ENCODE measurements at regions not wholly inside any gene's neighbourhood (a gene's known extent, or its start where the extent isn't known, plus 50 kb on each side); places are given as distances from the start of the nearest gene placed in this dataset.

DNA sequence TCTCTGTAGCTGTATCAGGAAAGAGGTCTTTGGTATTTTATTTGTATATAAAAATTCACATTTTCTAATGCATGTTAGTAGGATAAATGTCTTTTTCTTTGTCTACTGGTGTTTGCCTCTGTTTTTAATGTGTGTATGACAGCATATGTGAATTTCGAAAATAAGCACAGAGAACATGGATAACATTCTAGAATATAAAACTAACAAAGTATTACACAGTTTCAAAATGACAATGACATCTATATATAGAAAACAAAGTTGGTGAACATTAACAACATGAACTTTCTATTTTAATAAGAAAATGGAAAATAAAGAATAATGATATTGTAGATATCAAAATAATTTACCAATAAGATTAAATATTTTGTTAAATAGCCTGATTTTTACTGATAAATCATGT, 608.0 kb downstream of the COL12A1 start (continued):
- TF ChIP-seq, protein P1, sequence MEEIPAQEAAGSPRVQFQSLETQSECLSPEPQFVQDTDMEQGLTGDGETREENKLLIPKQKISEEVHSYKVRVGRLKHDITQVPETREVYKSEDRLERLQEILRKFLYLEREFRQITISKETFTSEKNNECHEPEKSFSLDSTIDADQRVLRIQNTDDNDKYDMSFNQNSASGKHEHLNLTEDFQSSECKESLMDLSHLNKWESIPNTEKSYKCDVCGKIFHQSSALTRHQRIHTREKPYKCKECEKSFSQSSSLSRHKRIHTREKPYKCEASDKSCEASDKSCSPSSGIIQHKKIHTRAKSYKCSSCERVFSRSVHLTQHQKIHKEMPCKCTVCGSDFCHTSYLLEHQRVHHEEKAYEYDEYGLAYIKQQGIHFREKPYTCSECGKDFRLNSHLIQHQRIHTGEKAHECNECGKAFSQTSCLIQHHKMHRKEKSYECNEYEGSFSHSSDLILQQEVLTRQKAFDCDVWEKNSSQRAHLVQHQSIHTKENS (CRISPR knock-in tag; IDR thresholded peaks at IDR 0.05): no peak
- TF ChIP-seq ZBTB8A (IDR thresholded peaks at IDR 0.05; ENCODE audit: partially characterized antibody) (no peak), ZNF76 (CRISPR knock-in tag; IDR thresholded peaks at IDR 0.05; ENCODE audit: borderline replicate concordance) (no peak), JUNB (CRISPR knock-in tag; conservative IDR thresholded peaks at IDR 0.05) (no peak), TCFL5 (CRISPR knock-in tag; conservative IDR thresholded peaks at IDR 0.05) (no peak), RFX7 (CRISPR knock-in tag; IDR thresholded peaks at IDR 0.05) (no peak), MEIS2 (IDR thresholded peaks at IDR 0.05; ENCODE audit: partially characterized antibody) (no peak), MTA3 (IDR thresholded peaks at IDR 0.05; ENCODE audit: borderline replicate concordance) (no peak)

DNA sequence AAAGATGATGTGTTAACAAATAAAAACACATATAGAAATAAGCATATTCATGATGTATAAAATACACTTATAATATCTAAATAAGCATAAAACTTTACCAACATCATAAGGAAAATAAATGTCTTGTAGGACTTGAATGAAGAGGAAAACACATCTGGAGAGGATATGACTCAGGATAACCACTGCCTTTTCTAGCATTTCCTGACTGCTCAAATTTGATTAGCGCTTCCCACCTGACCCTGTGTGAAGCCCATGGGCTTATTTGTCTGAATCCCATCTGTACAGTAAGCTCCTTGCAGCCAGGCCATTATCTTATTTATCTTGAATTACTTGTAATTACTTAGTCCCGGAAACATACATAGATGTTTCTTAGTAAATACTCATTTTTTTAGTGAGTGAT, 608.6 kb downstream of the COL12A1 start:
- Histone ChIP-seq H3K27ac (ENCODE audit: extremely low read depth, low read depth, low read length) (no peak overlapping the region), H3K4me3 (no peak overlapping the region), H3K36me3 (ENCODE audit: control insufficient read depth, insufficient read depth, low read length) (no peaks in the 10 kb centered on the region), H3K27me3 (ENCODE audit: control insufficient read depth in 2 of 2, insufficient read depth in 2 of 2, low read length in 2 of 2) (no peaks in the 10 kb centered on the region), H4K20me1 (replicated peaks; ENCODE audit: control insufficient read depth, insufficient read depth, low read length) (no peaks in the 10 kb centered on the region), H3K9me1 (ENCODE audit: control insufficient read depth, insufficient read depth, low read length) (no peaks in the 10 kb centered on the region), H3K4me1 (replicated peaks in 1 of 2; ENCODE audit: control insufficient read depth in 2 of 2, insufficient read depth in 2 of 2, low read length in 2 of 2) (no peaks in the 10 kb centered on the region), H2AFZ (ENCODE audit: low read depth, low read length) (no peak overlapping the region), H3K4me2 (ENCODE audit: insufficient read depth, low read length) (no peak overlapping the region), H3K9me3 (replicated peaks; ENCODE audit: control insufficient read depth, insufficient read depth, low read depth, low read length) (no peaks in the 10 kb centered on the region), H3K9ac (ENCODE audit: insufficient read depth in 1 of 2, low read depth in 2 of 2, low read length in 2 of 2) (no peak overlapping the region), H3K79me2 (ENCODE audit: control insufficient read depth, insufficient read depth, low read length) (no peaks in the 10 kb centered on the region)
- POLR2A ChIA-PET: no interaction called here
- DNase-seq (ENCODE audit: extremely low read depth in 1 of 4, low spot score in 3 of 4): no peak
- intact Hi-C loops (cut with micrococcal nuclease) (no loop called here), in situ Hi-C loops (cut with MboI) (no loop called here)
- ATAC-seq: no peak
- FAIRE-seq: no peak
- BruUV-seq (replicated peaks): no TSS peak
- CTCF ChIA-PET (ENCODE audit: low intra/inter-chr PET ratio): no interaction called here
- WGBS (ENCODE audit: insufficient coverage, low coverage, missing lambda C conversion rate): 0% methylated on average over 2 of the region's 2 CpGs
- TF ChIP-seq SPI1 (IDR thresholded peaks at IDR 0.05; ENCODE audit: borderline replicate concordance, low read depth, low read length) (no peak), KLF10 (CRISPR knock-in tag; IDR thresholded peaks at IDR 0.05) (no peak), HMGN3 (IDR thresholded peaks at IDR 0.05; ENCODE audit: borderline replicate concordance, extremely low read depth, insufficient read length, low read depth, low read length) (no peak), ZNF830 (CRISPR knock-in tag; IDR thresholded peaks at IDR 0.05) (no peak), MBD2 (IDR thresholded peaks at IDR 0.05; ENCODE audit: borderline replicate concordance, low read depth) (no peak), ZBTB1 (CRISPR knock-in tag; IDR thresholded peaks at IDR 0.05; ENCODE audit: borderline replicate concordance, low read depth) (no peak)
- TF ChIP-seq, protein P2, sequence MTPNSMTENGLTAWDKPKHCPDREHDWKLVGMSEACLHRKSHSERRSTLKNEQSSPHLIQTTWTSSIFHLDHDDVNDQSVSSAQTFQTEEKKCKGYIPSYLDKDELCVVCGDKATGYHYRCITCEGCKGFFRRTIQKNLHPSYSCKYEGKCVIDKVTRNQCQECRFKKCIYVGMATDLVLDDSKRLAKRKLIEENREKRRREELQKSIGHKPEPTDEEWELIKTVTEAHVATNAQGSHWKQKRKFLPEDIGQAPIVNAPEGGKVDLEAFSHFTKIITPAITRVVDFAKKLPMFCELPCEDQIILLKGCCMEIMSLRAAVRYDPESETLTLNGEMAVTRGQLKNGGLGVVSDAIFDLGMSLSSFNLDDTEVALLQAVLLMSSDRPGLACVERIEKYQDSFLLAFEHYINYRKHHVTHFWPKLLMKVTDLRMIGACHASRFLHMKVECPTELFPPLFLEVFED (CRISPR knock-in tag; conservative IDR thresholded peaks at IDR 0.05): no peak
- TF ChIP-seq, protein P3, sequence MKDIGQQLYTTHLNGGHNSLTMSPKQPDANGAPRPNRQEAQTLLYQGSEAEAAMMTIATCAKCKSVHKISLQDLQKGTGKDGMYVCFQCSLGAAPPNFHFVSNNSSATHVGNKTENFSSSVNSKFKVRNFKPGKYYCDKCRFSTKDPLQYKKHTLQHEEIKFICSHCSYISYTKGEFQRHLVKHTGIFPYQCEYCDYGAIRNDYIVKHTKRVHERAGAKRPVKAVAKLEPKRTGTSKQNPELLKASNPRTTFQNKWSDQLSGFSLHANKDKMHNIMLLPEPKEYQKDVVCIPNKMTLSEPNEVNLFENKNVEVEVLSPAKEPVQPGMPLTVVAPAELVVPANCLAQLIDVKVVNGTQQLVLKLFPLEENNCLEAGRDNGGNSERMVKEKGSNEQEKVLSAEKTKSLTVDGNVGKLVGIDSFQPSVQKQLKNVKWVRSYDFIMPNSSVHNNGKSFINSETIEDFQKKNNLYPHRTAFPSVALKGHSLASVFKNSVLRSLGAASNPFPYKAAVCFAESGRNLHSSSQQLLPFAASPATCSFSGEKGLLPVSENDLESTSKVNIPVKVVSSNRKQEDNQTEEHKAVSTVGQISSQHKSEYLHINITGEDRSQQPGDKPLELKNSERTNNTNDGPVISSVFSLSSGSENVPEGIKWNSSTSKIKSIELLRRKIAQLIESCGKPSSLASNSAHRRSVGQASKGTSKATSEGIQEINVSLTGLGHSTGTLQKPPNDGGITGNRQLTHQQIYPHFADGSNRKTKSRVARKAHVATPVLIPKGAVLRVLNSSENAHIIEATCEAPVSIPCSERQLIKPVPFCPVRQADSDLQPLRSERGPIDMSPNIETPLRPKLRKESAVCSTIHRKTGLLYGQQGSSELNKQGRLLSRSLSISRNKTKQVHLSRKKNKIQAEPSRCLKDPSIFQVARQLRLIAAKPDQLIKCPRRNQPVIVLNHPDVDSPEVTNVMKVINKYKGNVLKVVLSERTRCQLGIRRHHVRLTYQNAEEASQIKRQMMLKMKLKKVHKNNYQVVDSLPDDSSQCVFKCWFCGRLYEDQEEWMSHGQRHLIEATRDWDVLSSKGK (CRISPR knock-in tag; IDR thresholded peaks at IDR 0.05): no peak

Measured in K562 (cell line).